ENCODE measurements at regions not wholly inside any gene's neighbourhood (a gene's known extent, or its start where the extent isn't known, plus 50 kb on each side); places are given as distances from the start of the nearest gene placed in this dataset.

DNA sequence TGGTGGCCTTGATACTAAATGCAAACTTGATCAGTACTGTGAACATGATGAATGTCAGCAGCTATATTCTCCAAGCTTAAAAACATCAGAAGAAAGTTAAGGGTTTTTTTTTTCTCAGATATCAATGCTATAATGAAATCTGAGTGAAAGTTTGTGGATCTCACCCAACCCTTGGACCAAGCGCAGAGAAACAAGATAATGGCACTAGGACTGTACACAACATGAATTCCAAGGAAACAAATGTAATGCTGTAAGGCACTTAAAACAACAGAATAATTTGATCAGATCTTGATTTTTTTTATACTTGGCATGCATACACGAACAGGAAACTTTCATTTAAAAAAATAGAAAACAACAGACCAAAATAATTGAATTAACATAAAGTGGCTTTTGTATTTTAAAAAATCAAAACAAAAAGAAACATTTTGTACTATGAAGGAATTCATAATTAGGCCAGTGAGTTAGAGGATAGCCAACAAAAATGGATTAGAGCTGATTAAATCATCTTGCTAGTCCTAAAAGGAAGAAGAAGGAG, 1154.0 kb upstream of the EYS start:
- DNase-seq = no peak

DNA sequence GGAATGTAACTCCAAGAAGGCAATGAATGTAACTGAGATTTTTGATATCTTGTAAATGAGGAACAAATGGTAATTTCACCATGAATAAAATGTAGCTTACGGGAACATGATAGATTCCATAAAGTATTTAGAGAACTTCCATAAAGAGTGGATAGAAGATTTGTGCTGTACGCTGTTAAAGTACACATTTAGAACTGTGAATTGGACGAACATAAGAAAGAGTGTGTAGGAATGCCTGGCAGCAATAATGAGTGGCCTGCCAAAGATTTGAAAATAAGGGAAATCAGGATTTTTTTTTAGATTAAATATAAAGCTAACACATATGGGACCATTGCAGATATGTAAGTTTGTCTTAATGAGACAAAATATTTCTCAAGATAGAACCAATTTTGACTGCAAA, 1153.3 kb upstream of the EYS start:
- no peak for DNase-seq

- DNase-seq = no peak
These were observed 1151.2 kb upstream of the EYS start for GRCh38 chr6:66858196-66858595.

DNA sequence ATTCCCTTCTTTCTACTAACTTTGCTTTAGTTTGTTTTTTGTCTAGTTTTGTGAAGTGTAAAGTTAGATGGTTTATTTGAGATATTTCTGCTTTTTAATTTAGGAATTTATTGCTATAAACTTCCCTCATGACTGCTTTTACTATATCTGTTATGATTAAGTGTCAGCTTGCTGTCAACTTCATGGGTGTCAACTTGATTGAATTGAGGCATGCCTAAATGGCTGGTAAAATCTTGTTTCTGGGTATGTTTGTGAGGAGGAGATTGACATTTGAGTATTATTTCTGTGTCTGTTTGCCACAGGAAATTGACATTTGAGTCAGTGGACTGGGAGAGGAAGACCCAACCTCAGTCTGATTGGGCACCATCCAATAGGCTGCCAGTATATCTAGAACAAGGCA, 1147.0 kb upstream of the EYS start:
- DNase-seq = no peak

GRCh38 chr6:66851930-66852329, 1144.9 kb upstream of the EYS start:
- DNase-seq = no peak

GRCh38 chr6:66849843-66850242, 1142.8 kb upstream of the EYS start:
- no peak for DNase-seq

- no peak for DNase-seq
These were observed 1141.4 kb upstream of the EYS start for GRCh38 chr6:66848244-66848953.

DNA sequence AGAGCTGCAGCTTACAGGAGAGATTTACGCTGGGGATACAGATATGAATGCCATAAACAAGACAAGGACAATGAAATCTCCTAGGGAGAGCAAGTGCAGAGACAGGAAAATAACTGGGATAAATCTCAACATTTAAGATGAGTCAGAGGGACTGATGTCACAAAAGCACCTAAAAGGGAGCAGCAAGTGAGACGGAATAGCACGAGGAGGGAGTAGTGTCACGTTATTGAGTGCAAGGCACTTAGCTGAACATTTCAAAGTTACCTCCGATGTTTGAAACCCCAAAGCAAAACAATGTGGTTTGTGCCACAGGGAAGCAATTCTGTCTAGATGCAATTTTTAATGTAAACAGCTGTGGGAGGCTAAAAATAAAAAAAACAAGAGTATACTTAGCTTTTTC, 1131.7 kb upstream of the EYS start:
- no peak for DNase-seq

- no peak for DNase-seq
These were observed 1118.5 kb upstream of the EYS start for GRCh38 chr6:66825539-66825938.

- no peak for DNase-seq
These were observed 1107.1 kb upstream of the EYS start for GRCh38 chr6:66814156-66814555.

DNA sequence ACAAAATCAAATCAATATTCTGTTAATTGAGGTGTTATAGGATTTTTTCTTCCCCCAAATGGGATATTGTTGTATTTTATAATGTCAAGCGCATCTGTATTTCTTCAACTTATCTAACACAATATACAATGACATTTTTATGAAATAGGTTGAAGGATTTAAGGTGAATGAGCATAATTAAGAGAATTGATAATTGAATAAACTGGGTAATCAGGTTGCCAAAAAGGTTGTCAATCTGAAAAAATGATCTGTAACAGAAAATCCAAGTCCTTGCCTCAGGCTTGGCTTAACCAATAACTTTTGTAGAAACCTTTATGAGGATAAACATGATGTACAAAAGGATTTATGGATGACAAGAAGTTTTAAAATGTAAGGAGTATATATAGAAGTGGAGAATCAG, 1101.7 kb upstream of the EYS start:
- no peak for DNase-seq

- no peak for DNase-seq
These were observed 1090.0 kb upstream of the EYS start for GRCh38 chr6:66796987-66797386.

DNA sequence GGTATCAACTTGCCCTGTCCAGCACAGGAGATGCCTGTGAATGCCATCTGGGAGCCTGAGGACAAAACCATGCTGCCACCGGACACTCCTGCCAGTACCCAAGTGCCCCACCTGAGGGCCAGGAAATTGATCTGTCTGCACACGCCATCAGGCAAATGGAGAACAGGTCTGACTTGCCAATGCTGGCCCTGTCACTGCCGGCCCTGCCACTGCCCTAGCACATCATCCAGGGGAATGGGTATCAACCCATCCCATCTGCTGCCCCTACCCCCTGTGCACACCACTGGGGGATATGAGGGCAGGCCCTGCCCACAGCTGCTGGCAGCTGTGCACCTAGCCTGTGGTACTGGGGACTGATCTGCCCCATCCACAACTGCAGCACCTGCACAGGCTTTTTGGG, 1081.6 kb upstream of the EYS start:
- no peak for DNase-seq

GRCh38 chr6:66772800-66773199, 1065.8 kb upstream of the EYS start:
- DNase-seq = no peak

DNA sequence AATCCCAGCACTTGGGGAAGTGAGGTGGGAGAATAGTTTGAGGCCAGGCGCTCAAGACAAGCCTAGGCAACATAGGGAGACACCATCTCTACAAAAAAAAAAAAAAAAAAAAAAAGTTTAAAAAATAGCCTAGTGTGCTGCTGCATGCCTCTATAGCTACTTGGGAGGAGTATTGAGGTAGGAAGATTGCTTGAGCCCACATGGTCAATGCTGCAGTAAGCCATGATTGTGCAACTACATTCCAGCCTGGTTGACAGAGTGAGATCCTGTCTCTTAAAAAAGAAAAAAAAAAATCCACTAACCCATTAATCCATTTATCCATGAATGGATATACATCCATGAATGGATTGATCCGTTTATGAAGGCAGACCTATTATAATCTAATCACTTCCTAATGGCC, 1064.6 kb upstream of the EYS start:
- DNase-seq = no peak

GRCh38 chr6:66751630-66752029, 1044.6 kb upstream of the EYS start:
- DNase-seq = no peak

DNA sequence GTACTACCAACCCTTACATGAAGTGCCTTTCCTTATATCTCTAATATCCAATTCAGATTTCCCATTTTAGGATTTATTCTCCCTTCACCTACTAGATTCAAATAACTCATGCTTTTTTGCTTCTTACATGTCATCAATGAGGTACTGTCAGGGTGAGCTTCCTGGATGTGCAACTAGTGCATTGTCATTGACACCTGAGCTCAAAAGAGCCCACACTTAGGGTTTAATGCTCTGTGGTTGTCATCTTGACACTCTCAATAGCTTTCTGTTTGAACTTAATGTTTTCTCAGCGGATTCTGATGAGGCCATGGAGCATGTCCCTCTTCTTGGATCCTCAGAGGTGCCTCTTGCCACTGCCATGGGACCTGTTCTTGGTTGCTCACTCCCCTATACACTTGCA, 1033.3 kb upstream of the EYS start:
- no peak for DNase-seq

DNA sequence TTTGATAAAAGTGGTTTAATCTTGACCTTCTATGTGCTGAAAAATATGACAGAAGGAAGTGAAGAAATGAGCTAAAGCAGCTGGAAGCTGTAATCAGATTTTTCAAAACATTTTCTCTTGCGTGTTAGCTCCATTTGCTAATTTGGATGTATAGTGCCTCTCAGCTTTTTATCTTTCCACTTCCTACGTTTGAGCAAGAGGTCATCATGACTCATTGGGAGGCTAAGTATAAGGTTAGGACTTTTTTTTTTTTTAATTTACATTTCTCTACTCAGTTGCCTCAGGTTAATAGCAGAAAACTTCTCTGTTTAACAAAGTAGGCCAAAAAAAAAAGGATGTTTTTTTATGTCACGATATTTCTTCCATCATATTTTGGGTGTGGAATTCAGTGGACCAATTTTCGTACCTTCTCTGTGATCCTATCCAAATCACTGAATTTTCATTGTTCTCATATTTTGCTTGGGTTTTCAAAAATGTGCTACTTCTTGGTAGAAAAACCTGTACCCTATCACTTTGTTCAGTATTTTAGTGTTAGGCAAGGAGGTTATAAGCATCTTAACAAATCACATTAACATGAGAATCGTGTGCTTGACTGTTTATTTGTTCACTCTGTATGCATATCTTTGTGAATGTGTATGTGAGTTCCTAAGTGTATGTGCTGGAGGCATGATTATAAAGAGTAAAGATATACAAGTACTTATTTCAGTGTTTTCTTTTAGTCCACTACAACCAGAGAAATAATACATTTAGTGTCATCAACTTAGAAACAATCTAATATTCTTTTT, 1028.3 kb upstream of the EYS start:
- no peak for DNase-seq

GRCh38 chr6:66731310-66731709, 1024.3 kb upstream of the EYS start:
- no peak for DNase-seq

DNA sequence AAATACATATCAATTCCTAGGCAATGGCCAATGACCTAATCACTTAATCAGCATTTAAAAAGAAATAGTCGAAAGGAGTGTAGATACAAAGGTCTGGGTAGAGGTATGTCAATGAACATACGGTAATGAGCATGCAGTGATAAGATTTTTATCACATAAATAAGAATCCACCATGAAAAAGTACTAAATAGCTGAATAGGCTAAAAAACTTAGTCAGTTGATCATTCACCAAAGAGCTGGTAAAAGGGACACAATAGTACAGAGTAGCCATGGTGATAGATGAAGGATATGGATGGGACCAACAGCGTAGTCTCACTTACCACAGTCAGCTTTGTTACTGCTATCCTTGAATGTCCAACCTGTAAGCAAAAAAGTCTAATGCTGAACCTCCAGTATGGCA, 1018.6 kb upstream of the EYS start:
- DNase-seq = no peak

- DNase-seq = no peak
These were observed 1010.8 kb upstream of the EYS start for GRCh38 chr6:66717801-66718200.

DNA sequence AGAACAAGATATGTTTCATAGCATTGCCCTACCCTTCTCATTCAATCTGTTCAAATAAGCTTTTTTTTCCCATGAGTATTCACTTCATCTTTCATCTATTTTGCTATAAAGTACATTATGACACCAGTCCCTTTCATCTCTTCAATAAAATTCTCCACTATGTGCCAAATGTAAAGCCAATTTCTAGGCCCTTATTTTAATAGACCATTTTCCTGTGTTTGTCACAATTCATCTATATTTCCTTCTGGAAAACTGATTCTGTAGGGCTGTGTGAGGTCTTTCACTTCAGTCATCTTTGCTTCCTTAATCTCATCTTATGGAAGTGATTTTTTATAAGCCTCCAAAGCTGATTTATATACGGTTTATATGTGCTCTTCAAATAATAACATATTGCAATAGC, 992.4 kb upstream of the EYS start:
- DNase-seq = no peak

GRCh38 chr6:66689608-66690007, 982.6 kb upstream of the EYS start:
- no peak for DNase-seq

DNA sequence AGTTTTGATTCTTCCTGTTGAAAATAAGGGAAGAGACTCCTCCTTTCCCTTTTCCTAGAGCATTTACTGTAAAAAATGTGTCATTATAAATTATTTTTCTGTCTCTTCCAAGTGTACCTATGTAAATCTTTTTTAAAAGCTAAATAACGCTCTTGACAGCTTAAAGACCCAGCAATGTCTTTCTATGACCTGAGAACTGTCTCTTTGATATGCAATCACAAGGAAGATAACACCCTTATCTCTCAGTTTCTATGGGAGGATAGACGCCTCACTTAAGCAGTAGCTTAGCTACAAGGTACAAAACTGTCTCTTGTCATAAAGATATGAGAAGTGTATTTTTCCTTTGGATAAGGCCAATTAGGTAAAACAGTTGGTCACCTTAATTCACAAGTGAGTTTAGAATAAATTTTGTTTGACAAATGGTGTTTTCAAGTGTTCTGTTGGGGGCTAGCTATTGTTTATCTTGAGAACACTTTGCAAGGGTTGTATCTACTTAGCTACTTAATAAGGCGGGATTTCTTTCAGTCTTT, 980.6 kb upstream of the EYS start:
- DNase-seq = no peak

Measured in suppressor macrophage treated with lipopolysaccharide for 4 hours (primary cell).